WTC11 (cell line): ENCODE measurements at regions not wholly inside any gene's neighbourhood (a gene's known extent, or its start where the extent isn't known, plus 50 kb on each side); places are given as distances from the start of the nearest gene placed in this dataset.
"Not testable (repeated sequence)": the region's sequence is repeated elsewhere in the genome, so short reads cannot be mapped to it uniquely, and the experiment has no call there.

Experiments used
- ATAC-seq: fragments of 200-7000 bp; cut with Tn5 transposase; 2 replicates; pipeline ENCODE4 v1.10.0; 2021; ENCODE audit warnings: mild to moderate bottlenecking, moderate library complexity
- CTCF ChIA-PET: fragments of 300-600 bp; sonication (Branson Sonifier 250); formaldehyde crosslinking; loops from one replicate; lab custom pipeline; 2021; ENCODE audit warnings: antibody characterized with exemption; lab: Charles Lee
- POLR2A ChIA-PET: fragments of 350-600 bp; sonication (Branson Sonifier 250); formaldehyde crosslinking; loops from one replicate; lab custom pipeline; 2021; ENCODE audit warnings: antibody characterized with exemption; lab: Charles Lee
- DNase-seq: peaks from one replicate; pipeline ENCODE4 v3.0.0; 2021; ENCODE audit warnings: low spot score
- H3K27ac Mint-ChIP-seq: 2 replicates; pipeline ENCODE4 v1.8.0; 2021; ENCODE audit warnings: mixed read lengths
- H3K27me3 Mint-ChIP-seq: 2 replicates; pipeline ENCODE4 v1.8.0; 2021; ENCODE audit warnings: low read depth, mild to moderate bottlenecking, moderate library complexity, mixed read lengths
- H3K36me3 Mint-ChIP-seq: 2 replicates; pipeline ENCODE4 v1.8.0; 2021; ENCODE audit warnings: mixed read lengths
- H3K4me1 Mint-ChIP-seq: 2 replicates; pipeline ENCODE4 v1.8.0; 2022; ENCODE audit warnings: mixed read lengths
- H3K4me3 Mint-ChIP-seq: 2 replicates; pipeline ENCODE4 v1.8.0; 2021; ENCODE audit warnings: mild to moderate bottlenecking, moderate library complexity, mixed read lengths
- H3K9me3 Mint-ChIP-seq: 2 replicates; pipeline ENCODE4 v1.8.0; 2021; ENCODE audit warnings: mixed read lengths
- ATF2 ChIP-seq: sonication (generic); formaldehyde crosslinking; IDR thresholded peaks from 2 replicates; pipeline ENCODE4 v1.8.1; 2022; ENCODE audit warnings: low read depth, missing genetic modification reagents, borderline replicate concordance
- E2F1 ChIP-seq: sonication (generic); formaldehyde crosslinking; IDR thresholded peaks from 2 replicates; pipeline ENCODE4 v1.8.0; 2022; ENCODE audit warnings: mild to moderate bottlenecking, missing genetic modification reagents
- E2F4 ChIP-seq: sonication (generic); formaldehyde crosslinking; IDR thresholded peaks from 2 replicates; pipeline ENCODE4 v1.8.1; 2022; ENCODE audit warnings: low read depth, mild to moderate bottlenecking, moderate library complexity, missing genetic modification reagents, borderline replicate concordance
- E2F5 ChIP-seq: sonication (generic); formaldehyde crosslinking; IDR thresholded peaks from 2 replicates; pipeline ENCODE4 v1.8.1; 2022; ENCODE audit warnings: mild to moderate bottlenecking, moderate library complexity, missing genetic modification reagents
- ELF4 ChIP-seq: sonication (generic); formaldehyde crosslinking; IDR thresholded peaks from 2 replicates; pipeline ENCODE4 v1.8.1; 2022; ENCODE audit warnings: low read depth, mild to moderate bottlenecking, moderate library complexity, missing genetic modification reagents
- ETV6 ChIP-seq: sonication (generic); formaldehyde crosslinking; IDR thresholded peaks from 2 replicates; pipeline ENCODE4 v1.8.1; 2022; ENCODE audit warnings: mild to moderate bottlenecking, missing genetic modification reagents
- FOXJ3 ChIP-seq: sonication (generic); formaldehyde crosslinking; IDR thresholded peaks from 2 replicates; pipeline ENCODE4 v1.9.0; 2021; ENCODE audit warnings: missing genetic modification reagents, mild to moderate bottlenecking, borderline replicate concordance
- FOXP1 ChIP-seq: sonication (generic); formaldehyde crosslinking; IDR thresholded peaks from 2 replicates; pipeline ENCODE4 v1.8.0; 2022; ENCODE audit warnings: missing genetic modification reagents, mild to moderate bottlenecking, moderate library complexity, borderline replicate concordance
- GRHL2 ChIP-seq: fragments of 250-450 bp; sonication (Bioruptor Pico); IDR thresholded peaks from 2 replicates; pipeline ENCODE4 v1.8.0; 2022; ENCODE audit warnings: mild to moderate bottlenecking, moderate library complexity; ENCODE audit not compliant: insufficient replicate concordance, severe bottlenecking
- NR3C1 ChIP-seq: sonication (generic); formaldehyde crosslinking; conservative IDR thresholded peaks from 2 replicates; pipeline ENCODE4 v1.8.1; 2023; ENCODE audit warnings: low read depth, mild to moderate bottlenecking, missing genetic modification reagents
- OVOL2 ChIP-seq: fragments of 250-450 bp; sonication (Bioruptor Pico); IDR thresholded peaks from 2 replicates; pipeline ENCODE4 v1.9.0; 2021; ENCODE audit warnings: mild to moderate bottlenecking, borderline replicate concordance
- RORB ChIP-seq: fragments of 250-450 bp; sonication (Bioruptor Pico); IDR thresholded peaks from 2 replicates; pipeline ENCODE4 v1.9.0; 2021; ENCODE audit warnings: mild to moderate bottlenecking
- SMAD3 ChIP-seq: sonication (generic); formaldehyde crosslinking; IDR thresholded peaks from 2 replicates; pipeline ENCODE4 v1.8.0; 2022; ENCODE audit warnings: missing genetic modification reagents, mild to moderate bottlenecking, borderline replicate concordance
- SP1 ChIP-seq: sonication (generic); formaldehyde crosslinking; conservative IDR thresholded peaks from 2 replicates; pipeline ENCODE4 v1.8.1; 2022; ENCODE audit warnings: missing genetic modification reagents
- STAT6 ChIP-seq: sonication (generic); formaldehyde crosslinking; conservative IDR thresholded peaks from 2 replicates; pipeline ENCODE4 v1.8.1; 2023; ENCODE audit warnings: mild to moderate bottlenecking, low read depth, missing genetic modification reagents, moderate library complexity
- TEAD1 ChIP-seq: sonication (generic); formaldehyde crosslinking; IDR thresholded peaks from 2 replicates; pipeline ENCODE4 v1.8.0; 2022; ENCODE audit warnings: mild to moderate bottlenecking, missing genetic modification reagents
- TP53 ChIP-seq: sonication (generic); formaldehyde crosslinking; IDR thresholded peaks from 2 replicates; pipeline ENCODE4 v1.8.1; 2023; ENCODE audit warnings: mild to moderate bottlenecking, missing genetic modification reagents
- USF2 ChIP-seq: sonication (generic); formaldehyde crosslinking; IDR thresholded peaks from 2 replicates; pipeline ENCODE4 v1.8.1; 2023; ENCODE audit warnings: mild to moderate bottlenecking, missing genetic modification reagents, moderate library complexity
- ZBTB43 ChIP-seq: sonication (generic); formaldehyde crosslinking; IDR thresholded peaks from 2 replicates; pipeline ENCODE4 v1.8.1; 2023; ENCODE audit warnings: mild to moderate bottlenecking, missing genetic modification reagents
- ZNF671 ChIP-seq: fragments of 250-450 bp; sonication (Bioruptor Pico); IDR thresholded peaks from 2 replicates; pipeline ENCODE4 v1.8.0; 2021; ENCODE audit warnings: mild to moderate bottlenecking

- no peak overlapping the region for H3K4me3 Mint-ChIP-seq
- TF ChIP-seq RORB (CRISPR knock-in tag) (no peak), E2F1 (CRISPR knock-in tag) (no peak), ETV6 (CRISPR knock-in tag) (no peak), ZBTB43 (CRISPR knock-in tag) (no peak), ELF4 (no peak), STAT6 (CRISPR knock-in tag) (no peak)
- TF ChIP-seq, all 79 proteins: peak for 0
- DNase-seq (no peak), ATAC-seq (no peak)
- peaks cover 32% of the 10 kb centered on the region for H3K9me3 Mint-ChIP-seq
- POLR2A ChIA-PET: no interaction called here
- CTCF ChIA-PET: interaction anchor here (1.6 kb wide), 1 partner anchor 355 kb away, joined by 3 read pairs; no protein-coding TSS in a partner anchor
- peaks cover 16% of the 10 kb centered on the region for H3K4me1 Mint-ChIP-seq
- peaks cover 2% of the 10 kb centered on the region; the same call in 1 of the 2 replicates for H3K27me3 Mint-ChIP-seq
- peaks cover 16% of the 10 kb centered on the region for H3K36me3 Mint-ChIP-seq
- H3K27ac Mint-ChIP-seq: no peak overlapping the region
Observed at GRCh38 chr13:100773429-100773828, 98.8 kb upstream of the TMTC4 start.

GRCh38 chr13:100767192-100767591 lies 92.6 kb upstream of the TMTC4 start:
- peaks cover 20% of the 10 kb centered on the region for H3K36me3 Mint-ChIP-seq

GRCh38 chr13:100766570-100766969 lies 92.0 kb upstream of the TMTC4 start:
- H3K27ac Mint-ChIP-seq: not testable (repeated sequence)

More at GRCh38 chr13:100767192-100767591, 92.6 kb upstream of the TMTC4 start:
- Mint-ChIP-seq H3K9me3 (peaks cover 31% of the 10 kb centered on the region), H3K27me3 (no peaks in the 10 kb centered on the region), H3K4me1 (peaks cover 2% of the 10 kb centered on the region; the same call in 1 of the 2 replicates), H3K27ac (no peak overlapping the region), H3K4me3 (no peak overlapping the region)
- ChIA-PET POLR2A (no interaction called here), CTCF (no interaction called here)
- DNase-seq (no peak), ATAC-seq (no peak)
- no peak for TF ChIP-seq GRHL2 (CRISPR knock-in tag)
- TF ChIP-seq TEAD1 (CRISPR knock-in tag): no peak
- no peak for TF ChIP-seq ZBTB43 (CRISPR knock-in tag)
- no peak for TF ChIP-seq FOXP1
- TF ChIP-seq OVOL2 (CRISPR knock-in tag): no peak
- TF ChIP-seq ZNF671 (CRISPR knock-in tag): no peak
- no peak for TF ChIP-seq SP1
- TF ChIP-seq E2F5 (CRISPR knock-in tag): no peak
- no peak for TF ChIP-seq SMAD3 (CRISPR knock-in tag)
- no peak for TF ChIP-seq E2F4
- TF ChIP-seq NR3C1 (CRISPR knock-in tag): no peak
- no peak for TF ChIP-seq USF2 (CRISPR knock-in tag)
- no peak for TF ChIP-seq FOXJ3 (CRISPR knock-in tag)
- no peak for TF ChIP-seq ATF2 (CRISPR knock-in tag)
- no peak for TF ChIP-seq TP53

More at GRCh38 chr13:100766570-100766969, 92.0 kb upstream of the TMTC4 start:
- CTCF ChIA-PET, H3K27me3 Mint-ChIP-seq, DNase-seq, ATAC-seq, POLR2A ChIA-PET, H3K4me1 Mint-ChIP-seq, H3K4me3 Mint-ChIP-seq: not testable (repeated sequence)
- Mint-ChIP-seq H3K9me3 (peaks cover 30% of the 10 kb centered on the region), H3K36me3 (peaks cover 20% of the 10 kb centered on the region)
